HepG2 (cell line): ENCODE measurements at regions not wholly inside any gene's neighbourhood (a gene's known extent, or its start where the extent isn't known, plus 50 kb on each side); places are given as distances from the start of the nearest gene placed in this dataset.
A peak's percentile ranks its signal among the peaks of the same experiment; 100 is the strongest.

Source experiments
- ATAC-seq: fragments of 200-7000 bp; cut with Tn5 transposase; 3 replicates; pipeline ENCODE4 v1.9.1; 2020; ENCODE audit warnings: mild to moderate bottlenecking, moderate library complexity
- BruUV-seq: library from RNA; stranded (reverse); fragments of 400-500 nt; replicated peaks from 2 replicates; lab custom pipeline; 2021; lab: Mats Ljungman, UMichigan
- CTCF ChIA-PET: fragments of 300-600 bp; formaldehyde crosslinking; extraction: SDS; loops from one replicate; lab custom pipeline; 2021; ENCODE audit warnings: low total read pairs, inconsistent platforms, low intra/inter-chr PET ratio; lab: Yijun Ruan, JAX
- POLR2A ChIA-PET: fragments of 350-600 bp; sonication (Branson Sonifier 250); formaldehyde crosslinking; loops from one replicate; lab custom pipeline; 2020; ENCODE audit warnings: antibody characterized with exemption, inconsistent platforms; lab: Yijun Ruan, JAX
- DNase-seq: peaks from one replicate; pipeline ENCODE4 v3.0.0-alpha.2; 2015; ENCODE audit warnings: low spot score
- FAIRE-seq: peaks from 3 replicates; lab custom pipeline; 2011; peaks lifted over from hg19 to GRCh38; lab: Jason Lieb, UNC
- H2AFZ ChIP-seq: one replicate; pipeline ENCODE4 v1.6.1; 2011; ENCODE audit warnings: low read length, inconsistent platforms
- H3K27ac ChIP-seq: fragments of 300-600 bp; 3 replicates; pipeline ENCODE4 v1.8.0; 2011; ENCODE audit warnings: mixed run types, mild to moderate bottlenecking, mixed read lengths, low read length, inconsistent platforms; ENCODE audit not compliant: insufficient read depth; ENCODE audit errors: extremely low read length
- H3K27me3 ChIP-seq, 2 experiments: fragments of 200-600 bp in 1 of 2; 2 replicates in 1 of 2; 3 replicates in 1 of 2; pipeline versions ENCODE4 v1.6.0 to v1.8.0; 2011; ENCODE audit warnings: low read length in 2 of 2, mild to moderate bottlenecking in 2 of 2, moderate library complexity in 2 of 2, inconsistent platforms in 1 of 2; ENCODE audit not compliant: insufficient read depth in 2 of 2, control insufficient read depth in 1 of 2
- H3K36me3 ChIP-seq, 2 experiments: fragments of 200-600 bp in 1 of 2; replicated peaks in 1 of 2; 2 replicates in 1 of 2; 3 replicates in 1 of 2; pipeline versions ENCODE4 v1.5.1 to v1.8.0; 2011; ENCODE audit warnings: low read length in 2 of 2, inconsistent platforms in 1 of 2; ENCODE audit not compliant: insufficient read depth in 2 of 2, control insufficient read depth in 1 of 2
- H3K4me1 ChIP-seq: 2 replicates; pipeline ENCODE4 v1.5.1; 2012; ENCODE audit warnings: low read length, inconsistent platforms; ENCODE audit not compliant: insufficient read depth
- H3K4me2 ChIP-seq: 2 replicates; pipeline ENCODE4 v1.6.0; 2011; ENCODE audit warnings: low read depth, low read length, inconsistent platforms
- H3K4me3 ChIP-seq, 3 experiments: fragments of 200-600 bp in 1 of 3; sonication (generic), shearing (Covaris generic) in 1 of 3; replicated peaks in 1 of 3; 2 replicates each; pipeline ENCODE4 v1.5.1; 2011 to 2016; ENCODE audit warnings: low read length in 3 of 3, inconsistent platforms in 2 of 3, low read depth in 2 of 3, mild to moderate bottlenecking in 2 of 3, control low read depth in 1 of 3, mixed read lengths in 1 of 3; ENCODE audit not compliant: insufficient read depth in 1 of 3
- H3K79me2 ChIP-seq: one replicate; pipeline ENCODE4 v1.6.1; 2011; ENCODE audit warnings: low read length, inconsistent platforms; ENCODE audit not compliant: insufficient read depth
- H3K9ac ChIP-seq: 2 replicates; pipeline ENCODE4 v1.6.0; 2011; ENCODE audit warnings: mild to moderate bottlenecking, low read depth, low read length, inconsistent platforms; ENCODE audit not compliant: insufficient read depth
- H3K9me3 ChIP-seq: 2 replicates; pipeline ENCODE4 v1.5.1; 2012; ENCODE audit warnings: mild to moderate bottlenecking, low read length
- H4K20me1 ChIP-seq: 2 replicates; pipeline ENCODE4 v1.6.0; 2011; ENCODE audit warnings: inconsistent platforms, mild to moderate bottlenecking, low read length, moderate library complexity; ENCODE audit not compliant: insufficient read depth
- ARID3A ChIP-seq: IDR thresholded peaks from 2 replicates; pipeline ENCODE4 v1.6.1; 2012; ENCODE audit warnings: low read depth, low read length, improper control_type of control experiment
- ATF7 ChIP-seq, 2 experiments: fragments of 450-650 bp in 1 of 2; sonication (generic) in 1 of 2; formaldehyde crosslinking in 1 of 2; IDR thresholded peaks; 2 replicates each; pipeline versions ENCODE4 v1.4.0 to v1.6.1; 2016 to 2020; ENCODE audit warnings: antibody characterized with exemption in 1 of 2, mild to moderate bottlenecking in 1 of 2, missing genetic modification reagents in 1 of 2
- CREB1 ChIP-seq, 2 experiments: fragments of 450-650 bp in 1 of 2; IDR thresholded peaks; 2 replicates each; pipeline ENCODE4 v1.6.1; 2016 to 2017; ENCODE audit warnings: control low read depth in 1 of 2, mild to moderate bottlenecking in 1 of 2, missing compliant biosample characterization in 1 of 2, missing genetic modification characterization in 1 of 2
- MAFF ChIP-seq: IDR thresholded peaks from 2 replicates; pipeline ENCODE4 v1.6.1; 2011; ENCODE audit warnings: low read depth, low read length, improper control_type of control experiment
- SKIL ChIP-seq: sonication (generic); formaldehyde crosslinking; IDR thresholded peaks from 2 replicates; pipeline ENCODE4 v1.8.0; 2022; ENCODE audit warnings: missing genetic modification reagents, mild to moderate bottlenecking, moderate library complexity, borderline replicate concordance
- THYN1 ChIP-seq: sonication (generic); formaldehyde crosslinking; IDR thresholded peaks from 2 replicates; pipeline ENCODE4 v1.8.1; 2023; ENCODE audit warnings: low read depth, mild to moderate bottlenecking, moderate library complexity, missing genetic modification reagents, borderline replicate concordance
- ZFY ChIP-seq: sonication (generic); formaldehyde crosslinking; IDR thresholded peaks from 2 replicates; pipeline ENCODE4 v1.4.0; 2020; ENCODE audit warnings: missing genetic modification reagents
- ZNF251 ChIP-seq: sonication (generic); formaldehyde crosslinking; IDR thresholded peaks from 2 replicates; pipeline ENCODE4 v1.9.0; 2021; ENCODE audit warnings: mild to moderate bottlenecking, missing genetic modification reagents
- ZNF703 ChIP-seq: sonication (generic); formaldehyde crosslinking; IDR thresholded peaks from 2 replicates; pipeline ENCODE4 v1.5.1; 2020; ENCODE audit warnings: missing genetic modification reagents, mild to moderate bottlenecking, moderate library complexity, borderline replicate concordance
- ZNF749 ChIP-seq: sonication (generic); formaldehyde crosslinking; IDR thresholded peaks from 2 replicates; pipeline ENCODE4 v1.8.0; 2022; ENCODE audit warnings: mild to moderate bottlenecking, missing genetic modification reagents, moderate library complexity, borderline replicate concordance
- WGBS: methylation state at CpG from one replicate; pipeline ENCODE4 v1.1.6; 2017; ENCODE audit warnings: low lambda C conversion rate; 5-methylcytosine and 5-hydroxymethylcytosine counted together
- in situ Hi-C: cut with HindIII; loops from 2 replicates; pipeline ENCODE4 v1.10.0; 2017; ENCODE audit warnings: low pct_unique_long_range_greater_than_20kb; ENCODE audit not compliant: extremely low pct_ligation_motif_present
- intact Hi-C: fragments of 100-400 bp; cut with micrococcal nuclease; formaldehyde crosslinking; loops from one replicate; pipeline ENCODE4 v1.10.0; 2022; ENCODE audit not compliant: unreplicated experiment

- Histone ChIP-seq H2AFZ (no peak overlapping the region), H3K79me2 (no peaks in the 10 kb centered on the region), H3K4me3 (no peak overlapping the region), H3K4me1 (no peaks in the 10 kb centered on the region), H3K4me2 (no peak overlapping the region), H3K27me3 (no peaks in the 10 kb centered on the region), H3K9me3 (no peaks in the 10 kb centered on the region), H3K9ac (no peak overlapping the region), H3K36me3 (no peaks in the 10 kb centered on the region), H4K20me1 (no peaks in the 10 kb centered on the region), H3K27ac (no peak overlapping the region)
- ATAC-seq (no peak), DNase-seq (no peak), FAIRE-seq (no peak)
- 0 out of 2 replicates have a peak, but pooled peaks have one; percentile 23 for TF ChIP-seq MAFF
- peak; percentile 92 for TF ChIP-seq CREB1 (IDR thresholded peaks at IDR 0.05)
- TF ChIP-seq CREB1 (CRISPR knock-in tag; IDR thresholded peaks at IDR 0.05): no peak
- TF ChIP-seq ATF7 (IDR thresholded peaks at IDR 0.05): peak; percentile 99
- no peak for TF ChIP-seq ATF7 (CRISPR knock-in tag; IDR thresholded peaks at IDR 0.05)
- TF ChIP-seq SKIL: no peak
- ChIA-PET POLR2A (no interaction called here), CTCF (no interaction called here)
- WGBS: 6% methylated on average over 1 of the region's 1 CpG
- in situ Hi-C loops (no loop called here), intact Hi-C loops (no loop called here)
- no TSS peak for BruUV-seq
Measured at GRCh38 chr3:105144837-105145236, 221.9 kb upstream of the ALCAM start.

- H3K27ac ChIP-seq: no peak overlapping the region
- H3K27me3 ChIP-seq: no peaks in the 10 kb centered on the region
- no peak overlapping the region for H3K4me3 ChIP-seq
- no peaks in the 10 kb centered on the region for H3K79me2 ChIP-seq
- ChIA-PET CTCF (no interaction called here), POLR2A (no interaction called here)
- no TSS peak for BruUV-seq
- H3K4me2 ChIP-seq: no peak overlapping the region
- no peaks in the 10 kb centered on the region for H3K36me3 ChIP-seq
- no peak for DNase-seq
- in situ Hi-C loops (no loop called here), intact Hi-C loops (no loop called here)
- H3K9ac ChIP-seq: no peak overlapping the region
- WGBS: 0% methylated on average over 1 of the region's 1 CpG
- no peaks in the 10 kb centered on the region for H4K20me1 ChIP-seq
- FAIRE-seq: no peak
- no peak overlapping the region for H2AFZ ChIP-seq
- no peaks in the 10 kb centered on the region for H3K4me1 ChIP-seq
- H3K9me3 ChIP-seq: no peaks in the 10 kb centered on the region
- ATAC-seq: no peak
- TF ChIP-seq ZNF703 (CRISPR knock-in tag): no peak
- no peak for TF ChIP-seq ZFY (CRISPR knock-in tag)
- no peak for TF ChIP-seq THYN1
- no peak for TF ChIP-seq ZNF251 (CRISPR knock-in tag)
- no peak for TF ChIP-seq ZNF749
- no peak for TF ChIP-seq ARID3A
Measured at GRCh38 chr3:105145511-105145910, 221.2 kb upstream of the ALCAM start.
